Activated T-cell treated with anti-CD3 and anti-CD28 coated beads, Interleukin-2, amount 50 U/mL, for 72 hours (primary cell): ENCODE measurements at regions not wholly inside any gene's neighbourhood (a gene's known extent, or its start where the extent isn't known, plus 50 kb on each side); places are given as distances from the start of the nearest gene placed in this dataset.

Source experiments
- ATAC-seq, 2 donors: fragments of 150-1000 bp; cut with Tn5 transposase; replicated peaks in 1 of 2; 2 replicates each; pipeline ENCODE4 v1.10.0; 2021; ENCODE audit warnings: moderate library complexity in 2 of 2, mild to moderate bottlenecking in 1 of 2
- DNase-seq, 2 donors: peaks; one replicate each; pipeline ENCODE4 v3.0.0; 2021 to 2022; ENCODE audit warnings: mixed read lengths in 1 of 2
- H3K27ac Mint-ChIP-seq: one replicate; pipeline ENCODE4 v1.8.0; 2022; ENCODE audit warnings: mild to moderate bottlenecking, moderate library complexity, mixed read lengths
- H3K27me3 Mint-ChIP-seq: one replicate; pipeline ENCODE4 v1.8.0; 2022; ENCODE audit warnings: low read depth, mixed read lengths
- H3K36me3 Mint-ChIP-seq, 2 donors: one replicate each; pipeline ENCODE4 v1.8.0; 2022; ENCODE audit warnings: mixed read lengths in 2 of 2, mild to moderate bottlenecking in 1 of 2; ENCODE audit not compliant: insufficient read depth in 2 of 2
- H3K4me1 Mint-ChIP-seq: one replicate; pipeline ENCODE4 v1.8.0; 2022; ENCODE audit warnings: low read depth, mixed read lengths
- H3K4me3 Mint-ChIP-seq, 2 donors: one replicate each; pipeline ENCODE4 v1.8.0; 2022; ENCODE audit warnings: mild to moderate bottlenecking in 2 of 2, mixed read lengths in 2 of 2, moderate library complexity in 2 of 2
- H3K9me3 Mint-ChIP-seq, 2 donors: one replicate each; pipeline ENCODE4 v1.8.0; 2022; ENCODE audit warnings: mixed read lengths in 2 of 2

GRCh38 chr18:30527226-30527625, 515.3 kb downstream of the DSC3 start:
- H3K4me1 Mint-ChIP-seq = no peaks in the 10 kb centered on the region
- H3K9me3 Mint-ChIP-seq = peaks cover 6 to 7% of the 10 kb centered on the region in 2 donors
- DNase-seq = no peak
- no peak overlapping the region for H3K4me3 Mint-ChIP-seq
- H3K27me3 Mint-ChIP-seq = no peaks in the 10 kb centered on the region
- no peak overlapping the region for H3K27ac Mint-ChIP-seq
- H3K36me3 Mint-ChIP-seq = peaks cover 0 to 2% of the 10 kb centered on the region in 2 donors
- no peak for ATAC-seq

GRCh38 chr18:30522288-30522929, 520.1 kb downstream of the DSC3 start:
- no peaks in the 10 kb centered on the region for H3K27me3 Mint-ChIP-seq

GRCh38 chr18:30514059-30514458, 528.5 kb downstream of the DSC3 start:
- Mint-ChIP-seq H3K36me3 (no peaks in the 10 kb centered on the region), H3K4me1 (no peaks in the 10 kb centered on the region), H3K27ac (no peak overlapping the region), H3K27me3 (no peaks in the 10 kb centered on the region), H3K4me3 (no peak overlapping the region), H3K9me3 (peaks cover 5 to 6% of the 10 kb centered on the region in 2 donors)
- DNase-seq (no peak), ATAC-seq (no peak)

More at GRCh38 chr18:30522288-30522929, 520.1 kb downstream of the DSC3 start:
- H3K27ac Mint-ChIP-seq = no peak overlapping the region
- no peak for ATAC-seq
- no peak for DNase-seq
- no peak overlapping the region for H3K4me3 Mint-ChIP-seq
- no peaks in the 10 kb centered on the region for H3K4me1 Mint-ChIP-seq
- H3K9me3 Mint-ChIP-seq = peaks cover 5 to 10% of the 10 kb centered on the region in 2 donors
- peaks cover 0 to 2% of the 10 kb centered on the region in 2 donors for H3K36me3 Mint-ChIP-seq

- Mint-ChIP-seq H3K4me1 (no peaks in the 10 kb centered on the region), H3K27me3 (no peaks in the 10 kb centered on the region), H3K4me3 (no peak overlapping the region), H3K27ac (no peak overlapping the region), H3K9me3 (peaks cover 2 to 4% of the 10 kb centered on the region in 2 donors), H3K36me3 (no peaks in the 10 kb centered on the region)
- ATAC-seq (no peak), DNase-seq (no peak)
Observed at GRCh38 chr18:30512872-30513271, 529.7 kb downstream of the DSC3 start.

GRCh38 chr18:30510882-30511281, 531.7 kb downstream of the DSC3 start:
- ATAC-seq (no peak), DNase-seq (no peak)
- Mint-ChIP-seq H3K4me3 (no peak overlapping the region), H3K36me3 (no peaks in the 10 kb centered on the region), H3K9me3 (peaks cover 4% of the 10 kb centered on the region in 2 donors), H3K27me3 (no peaks in the 10 kb centered on the region), H3K27ac (no peak overlapping the region), H3K4me1 (no peaks in the 10 kb centered on the region)

- Mint-ChIP-seq H3K9me3 (peaks cover 0 to 7% of the 10 kb centered on the region in 2 donors), H3K27me3 (no peaks in the 10 kb centered on the region), H3K27ac (no peak overlapping the region), H3K36me3 (no peaks in the 10 kb centered on the region), H3K4me3 (no peak overlapping the region), H3K4me1 (no peaks in the 10 kb centered on the region)
- ATAC-seq = no peak
- no peak for DNase-seq
Observed at GRCh38 chr18:30501594-30501993, 540.9 kb downstream of the DSC3 start.

- Mint-ChIP-seq H3K27ac (no peak overlapping the region), H3K4me3 (no peak overlapping the region), H3K4me1 (no peaks in the 10 kb centered on the region), H3K27me3 (no peaks in the 10 kb centered on the region), H3K9me3 (peaks cover 0 to 5% of the 10 kb centered on the region in 2 donors), H3K36me3 (no peaks in the 10 kb centered on the region)
- DNase-seq (no peak), ATAC-seq (no peak)
Observed at GRCh38 chr18:30500240-30500945, 542.1 kb downstream of the DSC3 start.

- no peaks in the 10 kb centered on the region for H3K36me3 Mint-ChIP-seq
- H3K4me3 Mint-ChIP-seq = no peak overlapping the region
- no peak overlapping the region for H3K27ac Mint-ChIP-seq
- DNase-seq (no peak), ATAC-seq (no peak)
- peaks cover 0 to 5% of the 10 kb centered on the region in 2 donors for H3K9me3 Mint-ChIP-seq
- H3K27me3 Mint-ChIP-seq = no peaks in the 10 kb centered on the region
- H3K4me1 Mint-ChIP-seq = no peaks in the 10 kb centered on the region
Observed at GRCh38 chr18:30499721-30500120, 542.8 kb downstream of the DSC3 start.

GRCh38 chr18:30492552-30493129, 549.9 kb downstream of the DSC3 start:
- no peak for DNase-seq
- Mint-ChIP-seq H3K9me3 (peaks cover 2 to 7% of the 10 kb centered on the region in 2 donors), H3K36me3 (peaks cover 0 to 2% of the 10 kb centered on the region in 2 donors), H3K4me1 (no peaks in the 10 kb centered on the region), H3K4me3 (no peak overlapping the region), H3K27me3 (no peaks in the 10 kb centered on the region), H3K27ac (no peak overlapping the region)
- ATAC-seq = peak in 1 of 2 donors; percentile 22

- ATAC-seq (peak in 1 of 2 donors; percentile 15), DNase-seq (no peak)
- H3K27ac Mint-ChIP-seq = no peak overlapping the region
- H3K27me3 Mint-ChIP-seq = no peaks in the 10 kb centered on the region
- peaks cover 0 to 2% of the 10 kb centered on the region in 2 donors for H3K36me3 Mint-ChIP-seq
- H3K4me1 Mint-ChIP-seq = no peaks in the 10 kb centered on the region
- peaks cover 2 to 8% of the 10 kb centered on the region in 2 donors for H3K9me3 Mint-ChIP-seq
- H3K4me3 Mint-ChIP-seq = no peak overlapping the region
Observed at GRCh38 chr18:30491815-30492551, 550.6 kb downstream of the DSC3 start.

GRCh38 chr18:30489890-30490643, 552.5 kb downstream of the DSC3 start:
- Mint-ChIP-seq H3K4me1 (no peaks in the 10 kb centered on the region), H3K27ac (no peak overlapping the region)
- DNase-seq = no peak

GRCh38 chr18:30487962-30488361, 554.6 kb downstream of the DSC3 start:
- peaks cover 2 to 10% of the 10 kb centered on the region in 2 donors for H3K9me3 Mint-ChIP-seq
- DNase-seq = no peak

More at GRCh38 chr18:30489890-30490643, 552.5 kb downstream of the DSC3 start:
- Mint-ChIP-seq H3K27me3 (no peaks in the 10 kb centered on the region), H3K36me3 (peaks cover 0 to 2% of the 10 kb centered on the region in 2 donors), H3K9me3 (peaks cover 2 to 8% of the 10 kb centered on the region in 2 donors), H3K4me3 (no peak overlapping the region)
- ATAC-seq = no peak

More at GRCh38 chr18:30487962-30488361, 554.6 kb downstream of the DSC3 start:
- H3K36me3 Mint-ChIP-seq = peaks cover 0 to 2% of the 10 kb centered on the region in 2 donors
- H3K4me3 Mint-ChIP-seq = no peak overlapping the region
- ATAC-seq = no peak
- H3K27me3 Mint-ChIP-seq = no peaks in the 10 kb centered on the region
- H3K4me1 Mint-ChIP-seq = no peaks in the 10 kb centered on the region
- no peak overlapping the region for H3K27ac Mint-ChIP-seq
